A673 (cell line): ENCODE measurements at regions not wholly inside any gene's neighbourhood (a gene's known extent, or its start where the extent isn't known, plus 50 kb on each side); places are given as distances from the start of the nearest gene placed in this dataset.

Source experiments
- CTCF ChIP-seq: fragments of 300-800, 200-600 bp; sonication (generic); conservative IDR thresholded peaks from 2 replicates; pipeline ENCODE4 v1.5.1; 2017; ENCODE audit warnings: low read depth, mild to moderate bottlenecking, antibody characterized with exemption, low read length, moderate library complexity, mixed read lengths
- EZH2 ChIP-seq: fragments of 200-600 bp; sonication (generic); IDR thresholded peaks from 2 replicates; pipeline ENCODE4 v1.6.1; 2017; ENCODE audit warnings: borderline replicate concordance, low read depth, mild to moderate bottlenecking, mixed read lengths, antibody characterized with exemption, low read length; ENCODE audit not compliant: poor library complexity, severe bottlenecking

GRCh38 chr6:156344491-156344890, 432.7 kb upstream of the ARID1B start:
- TF ChIP-seq EZH2 (no peak), CTCF (no peak)
